ENCODE measurements at regions not wholly inside any gene's neighbourhood (a gene's known extent, or its start where the extent isn't known, plus 50 kb on each side); places are given as distances from the start of the nearest gene placed in this dataset.
"Not testable (repeated sequence)": the region's sequence is repeated elsewhere in the genome, so short reads cannot be mapped to it uniquely, and the experiment has no call there.

DNA sequence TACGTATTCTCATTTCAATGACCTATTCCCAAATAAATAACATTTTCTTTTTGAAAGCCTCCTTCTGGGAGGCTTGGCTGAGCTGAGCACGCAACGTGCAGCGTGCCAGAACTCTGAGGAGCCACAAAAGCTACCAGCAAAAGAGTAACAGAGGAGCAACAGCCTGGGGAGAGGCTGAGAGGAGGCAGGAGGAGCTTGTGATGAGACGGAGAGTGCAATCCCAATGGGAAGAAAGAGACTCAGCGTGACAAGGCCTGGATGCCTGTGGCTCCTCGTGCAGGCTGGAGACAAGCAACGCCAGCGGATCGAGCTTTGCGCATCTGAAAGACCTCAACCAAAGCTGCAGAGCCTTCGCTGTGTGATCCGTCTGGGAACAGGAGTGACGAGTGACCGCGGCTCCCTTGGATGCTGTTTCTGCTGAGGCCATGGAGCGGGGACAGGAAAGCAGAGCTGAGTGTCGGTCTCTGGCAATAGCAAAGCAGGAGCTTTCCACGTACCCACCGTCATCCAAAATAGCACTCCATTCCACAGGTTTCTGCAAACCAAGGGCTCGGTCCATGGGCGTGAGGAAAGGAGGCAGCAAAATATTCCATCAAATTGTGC is 171.7 kb upstream of the PFKP start:
- DNase-seq (ENCODE audit: extremely low read depth, low read depth), result no peak

DNA sequence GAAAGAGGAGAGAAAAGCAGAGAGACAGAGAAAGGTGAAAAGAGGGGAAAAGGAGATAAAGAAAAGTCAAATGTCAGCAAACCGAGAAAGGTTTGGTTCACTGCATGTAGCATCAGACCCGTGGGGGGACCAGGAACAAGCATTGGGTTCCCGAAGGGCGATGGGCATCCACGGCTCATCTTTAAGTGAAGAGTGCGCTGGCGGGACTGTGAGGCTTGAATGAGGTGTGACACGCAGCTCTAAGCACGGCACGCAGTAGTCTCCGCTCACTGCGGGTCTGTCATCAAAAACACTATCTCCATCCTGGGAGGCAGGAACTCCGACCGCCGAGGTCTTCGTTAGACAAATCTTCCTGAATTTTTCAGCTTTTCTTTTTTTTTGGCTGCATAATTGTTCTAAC is 173.4 kb upstream of the PFKP start:
- no peak for DNase-seq (ENCODE audit: extremely low read depth, low read depth)

DNA sequence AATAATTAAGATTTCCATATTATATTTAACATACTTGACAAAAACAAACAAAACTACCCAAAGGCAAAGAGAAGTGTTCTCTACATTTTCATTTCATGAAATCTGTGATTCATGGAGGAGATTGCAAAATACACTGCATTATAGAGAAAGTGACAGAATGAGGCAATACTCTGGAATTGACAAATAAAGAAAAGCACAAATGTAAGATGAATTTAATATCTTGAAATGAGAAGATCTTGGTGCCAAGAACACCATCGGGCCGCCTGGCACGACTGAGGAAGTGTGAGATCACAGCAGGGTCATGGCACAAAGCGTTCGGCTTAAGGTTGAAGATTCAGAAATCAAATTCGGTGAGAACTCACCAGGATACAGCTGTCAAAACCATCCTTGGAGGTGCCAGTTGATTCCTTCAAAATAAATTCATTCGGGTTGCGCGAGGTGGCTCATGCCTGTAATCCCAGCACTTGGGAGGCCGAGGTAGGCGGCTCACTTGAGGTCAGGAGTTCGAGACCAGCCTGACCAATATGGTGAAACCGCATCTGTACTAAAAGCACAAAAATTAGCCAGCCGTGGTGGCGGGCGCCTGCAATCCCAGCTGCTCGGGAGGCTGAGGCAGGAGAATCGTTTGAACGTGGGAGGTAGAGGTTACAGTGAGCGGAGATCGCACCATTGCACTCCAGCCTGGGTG is 174.0 kb upstream of the PFKP start:
- DNase-seq (ENCODE audit: extremely low read depth, low read depth), result peak; percentile 13

DNA sequence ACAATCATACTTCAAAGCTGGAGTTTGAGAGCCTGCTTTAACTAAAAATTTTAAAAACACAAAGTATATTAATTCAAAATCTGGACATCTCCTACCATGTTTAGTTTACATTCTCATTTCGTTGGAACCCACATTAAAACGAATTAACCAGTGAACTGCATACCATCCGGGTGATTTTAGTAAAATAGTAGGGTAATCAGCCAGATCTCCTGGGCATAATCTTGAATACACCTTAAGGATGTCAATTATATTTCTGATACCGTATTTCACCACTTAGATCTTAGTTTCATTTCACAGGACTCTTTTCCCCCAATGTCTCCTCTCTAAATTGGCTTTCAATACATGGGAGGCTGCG is 175.6 kb upstream of the PFKP start:
- DNase-seq (ENCODE audit: extremely low read depth, low read depth), result no peak

DNA sequence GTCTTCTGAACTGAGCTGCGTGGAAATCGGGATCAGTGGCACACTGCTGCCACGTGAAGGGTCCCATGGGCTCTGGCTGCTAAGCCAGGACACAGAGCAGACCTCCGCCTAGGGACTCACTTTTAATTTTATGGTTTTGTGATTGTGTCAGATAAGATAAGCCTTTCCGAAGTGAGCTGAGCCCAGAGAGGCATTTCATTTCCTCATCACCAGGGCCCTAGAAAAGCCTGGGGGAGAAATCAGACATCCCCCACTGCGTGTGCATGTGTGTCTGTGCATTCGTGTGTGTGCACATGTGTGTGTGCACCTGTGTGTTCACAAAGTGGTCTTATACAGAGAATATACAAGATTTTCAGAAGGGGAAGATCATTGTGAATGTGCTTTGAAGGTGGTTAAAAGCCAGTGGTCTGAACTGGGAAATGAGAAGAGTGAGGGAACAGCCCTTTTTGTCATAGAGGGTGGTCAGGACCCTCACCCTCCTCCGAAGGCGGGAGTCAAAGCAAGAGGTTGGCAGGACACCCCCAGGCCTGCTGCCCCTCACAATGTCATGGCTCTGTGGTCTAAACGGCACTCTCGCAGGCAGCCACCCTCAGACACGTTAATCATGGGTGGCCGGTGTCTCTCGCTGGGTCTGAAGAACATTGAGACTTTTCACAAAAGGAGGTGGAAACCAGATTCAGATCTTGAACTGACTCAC is 176.1 kb upstream of the PFKP start:
- no peak for DNase-seq (ENCODE audit: extremely low read depth, low read depth)

DNA sequence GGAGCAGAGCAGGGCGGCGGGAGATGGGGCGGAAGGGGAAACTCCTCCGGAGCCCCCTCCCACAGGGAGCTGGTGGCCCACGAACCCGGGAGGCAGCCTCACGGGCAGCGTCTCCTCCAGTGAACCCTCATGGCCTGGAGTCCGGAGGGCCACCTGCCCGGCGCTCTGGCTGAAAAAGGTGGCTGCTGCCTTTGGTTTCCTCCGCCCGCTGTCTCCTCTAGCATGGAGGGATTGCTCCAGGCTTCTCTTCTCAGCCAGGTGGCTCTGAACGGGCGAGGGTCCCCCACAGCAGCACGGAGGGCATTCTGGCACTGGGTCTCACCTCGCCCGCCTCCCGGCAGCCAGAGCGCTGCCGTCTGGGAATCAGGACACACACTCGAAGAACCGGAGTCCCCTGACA is 177.3 kb upstream of the PFKP start:
- DNase-seq (ENCODE audit: extremely low read depth, low read depth), result no peak

DNA sequence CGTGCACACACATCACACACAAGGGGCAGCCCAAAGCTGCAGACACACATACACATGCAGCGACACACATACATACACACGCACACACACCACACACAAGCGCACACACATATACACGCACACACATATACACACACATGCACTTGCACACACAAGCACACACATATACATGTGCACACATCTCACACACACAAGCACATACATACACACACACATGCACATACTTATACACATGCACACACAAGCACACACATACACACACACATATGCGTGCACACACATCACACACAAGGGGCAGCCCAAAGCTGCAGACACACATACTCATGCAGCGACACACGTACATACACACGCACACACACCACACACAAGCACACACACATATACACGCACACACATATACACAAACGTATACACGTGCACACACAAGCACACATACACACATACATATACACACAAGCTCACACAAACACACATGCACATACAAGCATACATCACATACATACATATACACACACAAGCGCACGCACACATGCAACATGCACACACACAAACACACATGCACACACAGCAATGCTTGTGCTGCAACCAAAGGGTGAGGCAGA is 178.8 kb upstream of the PFKP start:
- DNase-seq (ENCODE audit: extremely low read depth, low read depth), result no peak

DNA sequence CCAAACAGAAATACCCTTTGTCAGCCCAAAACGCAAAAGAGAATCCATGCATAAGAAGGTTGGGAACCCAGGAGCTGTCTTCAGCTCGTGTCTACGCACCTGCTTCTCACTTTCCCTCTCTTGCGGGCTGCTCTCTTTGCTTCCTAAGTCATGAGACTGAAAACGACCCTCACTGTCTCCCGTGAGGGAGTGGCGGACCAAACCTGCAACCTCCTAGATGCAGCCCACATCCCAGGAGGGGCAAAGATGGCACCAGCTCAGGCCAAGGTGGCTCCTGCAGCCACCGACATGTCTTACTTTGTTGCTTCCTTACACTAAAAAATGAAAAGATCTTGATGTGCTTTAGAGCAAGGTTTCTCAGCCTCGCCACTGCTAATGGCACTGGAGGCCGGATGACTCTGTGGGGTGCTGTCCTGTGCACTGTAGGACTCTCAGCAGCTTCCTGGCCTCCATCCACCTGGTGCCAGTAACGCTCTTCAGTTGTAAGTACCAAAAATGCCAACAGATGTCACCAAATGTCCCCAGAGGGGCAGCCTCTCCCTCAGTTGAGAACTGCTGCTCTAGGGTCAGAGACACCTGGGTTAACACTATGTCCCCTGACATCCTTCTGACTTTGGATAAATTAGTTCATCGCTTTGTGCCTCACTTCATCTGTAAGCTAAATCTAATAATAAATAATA is 179.8 kb upstream of the PFKP start:
- DNase-seq (ENCODE audit: extremely low read depth, low read depth), result no peak

DNA sequence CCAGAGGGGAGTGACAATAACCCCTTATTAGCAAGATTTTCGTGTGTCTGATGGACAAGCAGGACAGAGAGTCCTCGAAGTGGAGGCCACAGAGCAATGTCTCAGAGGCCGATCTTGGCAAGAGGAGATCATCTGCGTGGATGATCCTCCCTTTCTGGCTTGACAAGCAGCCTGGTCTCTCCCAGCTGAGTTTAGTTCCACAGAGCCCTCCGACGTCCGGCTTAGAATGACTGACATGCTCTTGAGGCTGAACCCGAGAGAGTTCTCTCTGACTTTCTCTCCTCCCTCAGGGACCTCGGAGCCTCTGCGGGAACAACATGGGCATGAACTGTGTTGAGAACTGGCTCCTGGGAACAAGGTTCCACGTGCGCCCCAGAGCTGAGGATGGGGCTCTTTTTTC is 180.7 kb upstream of the PFKP start:
- no peak for DNase-seq (ENCODE audit: extremely low read depth, low read depth)

DNA sequence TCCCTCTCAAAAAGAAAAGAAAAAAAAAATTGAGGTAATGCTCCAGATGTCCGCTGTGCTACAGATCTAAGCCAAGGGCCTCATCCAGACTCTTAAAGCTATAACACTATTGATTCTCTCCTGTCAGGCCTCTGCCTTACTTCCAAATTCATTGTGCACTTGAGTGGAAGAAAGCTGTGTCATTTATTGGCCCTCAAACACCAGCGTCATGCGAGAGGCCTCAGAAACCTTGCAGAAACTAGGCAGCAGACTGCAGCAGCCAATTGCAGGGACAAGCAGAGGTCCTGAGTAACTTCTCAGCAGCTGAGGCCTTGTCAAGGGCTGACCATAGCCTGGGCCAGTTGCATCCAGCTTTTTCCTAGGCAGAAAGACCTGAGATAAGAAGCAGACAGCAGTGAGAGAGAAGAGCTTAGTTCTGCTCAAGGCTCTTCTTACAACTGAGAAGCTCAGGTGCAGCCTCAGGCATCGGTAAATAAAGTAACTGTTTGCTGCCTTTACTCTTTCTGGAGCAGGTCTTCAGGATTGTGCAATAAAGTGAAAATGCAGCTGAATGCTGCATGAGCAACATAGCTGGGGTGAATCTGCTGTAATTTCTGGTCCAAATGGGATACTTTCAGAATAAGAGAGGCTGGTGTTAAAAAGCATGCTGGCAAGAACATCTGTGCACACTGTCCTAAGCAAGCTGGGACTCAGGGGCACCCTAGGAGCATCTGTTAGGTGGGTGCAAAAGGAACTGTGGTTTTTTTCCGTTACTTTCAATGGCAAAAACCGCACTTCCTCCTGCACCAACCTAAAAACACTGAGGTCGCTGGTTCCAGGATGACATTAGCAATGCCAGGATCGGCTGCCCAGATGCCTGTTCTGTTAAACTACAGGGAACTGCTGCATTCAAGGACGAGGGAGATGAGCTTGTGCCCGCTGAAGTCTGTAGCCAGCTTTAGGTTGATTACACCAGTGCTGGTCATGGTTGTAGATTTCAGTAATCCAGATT is 181.8 kb upstream of the PFKP start:
- no peak for DNase-seq (ENCODE audit: extremely low read depth, low read depth)

DNA sequence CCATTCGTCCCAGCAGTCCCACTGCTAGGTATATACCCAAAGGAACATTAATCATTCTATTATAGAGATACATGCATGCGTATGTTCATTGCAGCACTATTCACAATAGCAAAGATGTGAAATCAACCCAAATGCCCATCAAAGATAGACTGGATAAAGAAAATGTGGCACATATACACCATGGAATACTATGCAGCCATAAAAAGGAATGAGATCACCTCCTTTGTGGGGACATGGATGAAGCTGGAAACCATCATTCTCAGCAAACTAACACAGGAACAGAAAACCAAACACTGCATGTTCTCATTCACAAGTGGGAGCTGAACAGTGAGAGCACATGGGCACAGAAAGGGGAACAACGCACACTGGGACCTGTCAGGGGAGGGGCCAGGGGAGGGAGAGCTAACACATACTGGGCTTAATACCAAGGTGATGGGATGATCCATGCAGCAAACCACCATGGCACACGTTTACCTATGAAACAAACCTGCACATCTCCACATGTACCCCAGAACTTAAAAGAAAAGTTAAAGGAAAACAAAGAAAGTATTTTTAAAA is 183.3 kb upstream of the PFKP start:
- not testable (repeated sequence) for DNase-seq (ENCODE audit: extremely low read depth, low read depth)

DNA sequence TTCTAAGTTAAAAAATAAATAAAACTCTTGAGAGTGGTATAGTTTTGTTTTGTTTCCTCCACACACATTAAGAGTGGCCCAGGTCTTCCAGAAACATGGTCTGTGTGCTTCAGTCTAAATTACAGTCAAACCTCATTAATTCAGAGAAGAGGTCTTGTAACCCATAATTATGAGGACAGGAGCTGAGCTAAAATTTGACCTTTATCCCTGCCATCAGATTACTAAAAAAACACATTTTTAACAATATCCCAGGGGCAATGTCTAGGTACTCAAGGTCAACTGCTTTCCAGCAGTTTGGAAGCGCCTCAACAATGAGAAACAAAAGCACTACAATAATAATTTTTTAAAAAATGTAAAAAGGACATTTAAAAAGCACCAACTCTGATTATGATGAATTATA is 184.1 kb upstream of the PFKP start:
- no peak for DNase-seq (ENCODE audit: extremely low read depth, low read depth)

DNA sequence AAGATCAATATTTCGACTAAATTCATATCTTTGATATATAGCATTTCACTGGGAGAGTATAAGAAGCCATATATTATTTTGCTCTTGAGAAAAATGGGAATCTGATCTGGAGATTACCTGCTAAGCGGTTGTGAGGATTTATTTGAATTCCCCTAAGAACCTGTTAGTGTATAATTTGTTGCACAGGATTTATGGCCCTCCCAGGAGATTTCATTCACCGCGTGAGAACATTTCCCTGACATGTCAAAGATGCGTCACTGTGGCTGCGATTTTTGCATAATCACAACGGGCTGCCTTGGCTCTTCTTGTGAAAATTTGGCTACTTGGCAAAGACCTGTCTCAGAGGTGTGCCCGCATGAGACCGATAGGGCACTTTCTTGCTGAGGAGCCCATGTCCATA is 184.7 kb upstream of the PFKP start:
- no peak for DNase-seq (ENCODE audit: extremely low read depth, low read depth)

DNA sequence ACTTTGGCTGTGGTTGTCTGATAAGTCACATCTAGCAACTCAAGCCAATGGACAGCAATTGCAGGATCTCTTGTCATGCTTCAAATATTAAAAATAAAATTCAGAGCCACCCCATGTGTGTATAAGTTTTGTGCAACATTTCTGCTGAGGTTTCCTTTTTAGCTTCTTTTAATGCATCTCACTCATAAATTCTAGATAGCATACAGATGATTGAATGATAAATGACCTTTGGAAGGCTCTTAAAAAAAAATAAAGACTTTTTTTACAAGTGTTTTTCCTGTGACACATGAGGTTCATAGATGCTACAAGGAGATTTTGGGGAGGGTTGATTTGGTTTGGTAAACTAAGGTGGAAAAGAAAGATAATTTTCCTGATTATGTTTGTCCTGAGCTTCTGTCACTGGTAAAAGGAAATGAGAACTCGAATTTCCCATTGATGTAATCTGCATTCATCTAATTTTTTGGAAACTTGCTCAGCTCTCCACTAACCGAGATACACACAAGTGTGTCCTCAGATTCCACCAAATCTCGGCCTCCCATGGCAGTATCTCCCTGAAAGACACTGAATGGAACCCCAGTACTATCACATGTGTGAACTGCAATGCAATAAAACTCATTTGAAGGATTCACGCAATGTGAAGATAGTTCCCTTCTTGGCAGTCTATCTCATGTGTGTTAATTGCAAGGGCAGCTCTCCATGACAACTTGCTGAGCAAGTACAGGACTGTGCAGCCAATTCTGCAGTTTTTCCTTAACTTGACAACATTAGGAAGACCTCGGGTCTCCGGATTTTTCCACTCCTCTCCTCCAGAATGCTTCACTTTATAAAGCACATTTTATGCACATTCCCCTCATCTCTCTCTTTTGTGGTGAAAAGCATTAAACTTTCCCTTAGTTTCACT is 185.4 kb upstream of the PFKP start:
- no peak for DNase-seq (ENCODE audit: extremely low read depth, low read depth)

DNA sequence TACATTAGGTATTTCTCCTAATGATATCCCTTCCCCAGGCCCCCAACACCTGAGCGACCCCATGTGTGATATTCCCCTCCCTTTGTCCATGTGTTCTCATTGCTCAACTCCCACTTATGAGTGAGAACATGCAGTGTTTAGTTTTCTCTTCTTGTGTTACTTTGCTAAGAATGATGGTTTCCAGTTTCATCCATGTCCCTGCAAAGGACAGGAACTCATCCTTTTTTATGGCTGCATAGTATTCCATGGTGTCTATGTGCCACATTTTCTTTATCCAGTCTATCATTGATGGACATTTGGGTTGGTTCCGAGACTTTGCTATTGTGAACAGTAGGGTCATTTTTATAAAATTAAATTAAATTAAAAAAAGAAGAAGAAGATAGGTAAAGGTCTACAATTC is 187.3 kb upstream of the PFKP start:
- DNase-seq (ENCODE audit: extremely low read depth, low read depth), result not testable (repeated sequence)

DNA sequence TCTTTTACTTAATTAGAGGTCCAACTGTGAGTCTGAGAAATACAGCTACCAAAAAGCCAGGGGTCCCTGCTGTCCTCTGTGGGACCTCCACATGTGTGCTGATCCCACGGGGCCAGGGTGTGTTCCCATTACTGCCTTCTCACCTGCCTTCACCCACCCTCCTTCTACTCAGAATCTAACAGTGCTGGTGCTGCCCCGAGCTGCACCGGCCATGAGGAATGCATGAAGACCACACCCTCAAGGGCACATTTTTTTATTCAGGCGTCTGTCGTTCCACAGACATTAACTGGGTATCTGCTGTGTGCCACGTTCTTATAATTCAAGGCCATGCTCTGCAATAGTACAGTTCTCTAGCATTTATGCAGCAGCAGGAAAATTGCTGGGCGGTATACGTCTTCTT is 188.5 kb upstream of the PFKP start:
- DNase-seq (ENCODE audit: extremely low read depth, low read depth), result no peak

DNA sequence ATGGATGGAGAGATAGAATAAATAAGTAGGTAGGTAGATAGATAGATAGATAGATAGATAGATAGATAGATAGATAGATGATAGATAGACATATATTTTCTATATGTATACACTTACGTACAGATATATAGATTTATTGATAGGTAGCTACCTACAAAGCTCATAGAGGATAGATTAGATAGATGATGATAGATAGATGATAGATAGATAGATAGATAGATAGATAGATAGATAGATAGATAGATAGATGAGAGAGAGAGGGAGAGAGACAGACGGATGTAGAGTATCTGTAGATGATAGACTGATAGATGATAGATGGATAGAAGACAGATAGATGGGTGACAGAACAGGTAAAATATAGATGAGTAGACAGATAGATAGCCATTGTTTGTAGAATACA is 191.3 kb upstream of the PFKP start:
- DNase-seq (ENCODE audit: extremely low read depth, low read depth), result no peak

DNA sequence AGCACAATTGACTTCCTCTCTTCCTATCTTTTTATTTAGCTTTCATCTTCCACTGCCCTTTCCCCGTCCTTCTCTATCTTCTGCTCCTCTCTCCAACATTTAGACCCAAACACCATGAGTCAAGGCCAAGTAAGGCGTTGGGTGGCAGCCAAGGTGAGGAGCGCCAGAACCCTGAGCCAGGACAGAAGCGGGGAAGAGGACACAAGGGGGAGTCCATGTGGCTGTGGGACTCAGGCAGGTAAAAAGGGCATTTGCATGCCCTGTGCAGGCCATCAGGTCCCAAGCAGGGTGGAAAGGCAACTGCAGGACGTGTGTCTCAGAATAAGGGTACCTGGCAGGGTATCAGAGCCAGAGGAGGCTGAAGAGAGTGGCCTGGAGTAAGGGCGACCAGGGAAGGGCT is 192.4 kb upstream of the PFKP start:
- DNase-seq (ENCODE audit: extremely low read depth, low read depth), result no peak

DNA sequence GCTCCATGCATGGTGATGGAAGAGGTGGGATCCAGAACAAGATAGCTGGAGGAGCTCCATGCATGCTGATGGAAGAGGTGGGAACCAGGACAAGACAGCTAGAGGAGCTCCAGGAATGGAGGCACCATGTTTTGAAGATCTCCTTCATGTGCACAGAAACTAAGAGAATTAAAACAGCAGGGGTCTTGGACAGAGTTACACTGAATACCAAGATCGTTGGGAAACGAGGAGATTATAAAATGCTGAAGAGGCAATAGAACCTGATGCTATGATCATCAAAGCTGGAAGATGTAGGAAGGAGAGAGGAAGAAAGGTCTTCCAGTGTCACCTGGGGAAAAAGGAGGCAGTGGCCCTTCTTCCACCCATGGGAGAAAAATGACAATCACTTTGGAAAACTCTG is 193.6 kb upstream of the PFKP start:
- no peak for DNase-seq (ENCODE audit: extremely low read depth, low read depth)
